GM23338 (cell line): ENCODE measurements at regions not wholly inside any gene's neighbourhood (a gene's known extent, or its start where the extent isn't known, plus 50 kb on each side); places are given as distances from the start of the nearest gene placed in this dataset.

Source experiments
- ATAC-seq: fragments of 200-7000 bp; cut with Tn5 transposase; 3 replicates; pipeline ENCODE4 v1.9.1; 2020
- DNase-seq: peaks from one replicate; pipeline ENCODE4 v3.0.0-alpha.2; 2015; ENCODE audit warnings: low spot score
- H2AFZ ChIP-seq: fragments of 200-600 bp; sonication (generic); 2 replicates; pipeline ENCODE4 v1.8.0; 2016; ENCODE audit warnings: antibody characterized with exemption, mild to moderate bottlenecking, moderate library complexity
- H3F3A ChIP-seq: fragments of 200-600 bp; sonication (generic); replicated peaks from 2 replicates; pipeline ENCODE4 v1.8.0; 2017; ENCODE audit warnings: antibody characterized with exemption, mixed run types, low read depth
- H3K27ac ChIP-seq: fragments of 200-600 bp; sonication (generic); 2 replicates; pipeline ENCODE4 v1.6.1; 2016; ENCODE audit warnings: low read depth
- H3K27me3 ChIP-seq: fragments of 200-600 bp; sonication (generic); 2 replicates; pipeline ENCODE4 v1.8.0; 2016; ENCODE audit warnings: mild to moderate bottlenecking, mixed run types, moderate library complexity; ENCODE audit not compliant: insufficient read depth
- H3K36me3 ChIP-seq: fragments of 200-600 bp; sonication (generic); 2 replicates; pipeline ENCODE4 v1.8.0; 2016; ENCODE audit warnings: mild to moderate bottlenecking; ENCODE audit not compliant: insufficient read depth
- H3K4me1 ChIP-seq: fragments of 200-600 bp; sonication (generic); 2 replicates; pipeline ENCODE4 v1.8.0; 2016; ENCODE audit warnings: mild to moderate bottlenecking, moderate library complexity; ENCODE audit not compliant: insufficient read depth
- H3K4me2 ChIP-seq: fragments of 200-600 bp; sonication (generic); 2 replicates; pipeline ENCODE4 v1.7.1; 2017; ENCODE audit warnings: mixed run types
- H3K4me3 ChIP-seq: fragments of 200-600 bp; sonication (generic); 2 replicates; pipeline ENCODE4 v1.6.1; 2016; ENCODE audit warnings: mixed run types
- H3K79me2 ChIP-seq: fragments of 200-600 bp; sonication (generic); replicated peaks from 2 replicates; pipeline ENCODE4 v1.8.0; 2017; ENCODE audit warnings: mild to moderate bottlenecking; ENCODE audit not compliant: insufficient read depth
- H3K9me2 ChIP-seq: fragments of 200-600 bp; sonication (generic); 2 replicates; pipeline ENCODE4 v1.8.0; 2017; ENCODE audit not compliant: insufficient read depth
- H4K20me1 ChIP-seq: fragments of 200-600 bp; sonication (generic); replicated peaks from 2 replicates; pipeline ENCODE4 v1.8.0; 2017; ENCODE audit warnings: mild to moderate bottlenecking; ENCODE audit not compliant: insufficient read depth
- H3K27ac Mint-ChIP-seq: 2 replicates; pipeline ENCODE4 v1.8.0; 2020; ENCODE audit warnings: inconsistent platforms, mild to moderate bottlenecking, moderate library complexity, mixed read lengths
- H3K27me3 Mint-ChIP-seq: 3 replicates; pipeline ENCODE4 v1.8.0; 2022; ENCODE audit warnings: low read depth, mild to moderate bottlenecking, moderate library complexity, mixed read lengths, inconsistent platforms; ENCODE audit not compliant: insufficient read depth, poor library complexity
- H3K36me3 Mint-ChIP-seq: 3 replicates; pipeline ENCODE4 v1.8.0; 2021; ENCODE audit warnings: low read depth, mild to moderate bottlenecking, inconsistent platforms, moderate library complexity, mixed read lengths
- H3K4me1 Mint-ChIP-seq: 3 replicates; pipeline ENCODE4 v1.8.0; 2020; ENCODE audit warnings: mild to moderate bottlenecking, inconsistent platforms, mixed read lengths
- H3K4me3 Mint-ChIP-seq: 3 replicates; pipeline ENCODE4 v1.8.0; 2021; ENCODE audit warnings: moderate library complexity, mild to moderate bottlenecking, inconsistent platforms, mixed read lengths
- H3K9me3 Mint-ChIP-seq: 3 replicates; pipeline ENCODE4 v1.8.0; 2020; ENCODE audit warnings: moderate library complexity, mild to moderate bottlenecking, inconsistent platforms, mixed read lengths
- CREB1 ChIP-seq: fragments of 250-450 bp; sonication (Bioruptor Pico); IDR thresholded peaks from 2 replicates; pipeline ENCODE4 v1.5.0; 2020; ENCODE audit warnings: low read depth, mild to moderate bottlenecking, moderate library complexity
- ETS1 ChIP-seq: IDR thresholded peaks from 2 replicates; pipeline ENCODE4 v1.6.1; 2016; ENCODE audit warnings: antibody characterized with exemption
- EZH2 ChIP-seq: fragments of 200-600 bp; sonication (generic); IDR thresholded peaks from one replicate; pipeline ENCODE4 v1.8.0; 2017; ENCODE audit warnings: antibody characterized with exemption, mild to moderate bottlenecking, low read depth; ENCODE audit not compliant: unreplicated experiment
- JUNB ChIP-seq: IDR thresholded peaks from one replicate; pipeline ENCODE4 v1.6.1; 2016; ENCODE audit warnings: antibody characterized with exemption; ENCODE audit not compliant: unreplicated experiment
- POLR2AphosphoS5 ChIP-seq: IDR thresholded peaks from 2 replicates; pipeline ENCODE4 v1.6.1; 2016; ENCODE audit warnings: antibody characterized with exemption, low read depth
- ZNF331 ChIP-seq: fragments of 250-450 bp; sonication (Bioruptor Pico); IDR thresholded peaks from 2 replicates; pipeline ENCODE4 v1.5.0; 2020; ENCODE audit warnings: low read depth, mild to moderate bottlenecking, moderate library complexity
- TF ChIP-seq, protein P1 (sequence below), 2 experiments: fragments of 200-600 bp in 1 of 2; sonication (generic) in 1 of 2; conservative IDR thresholded peaks; 2 replicates each; pipeline versions ENCODE4 v1.5.1 to v1.6.1; 2016 to 2017; ENCODE audit warnings: antibody characterized with exemption in 2 of 2, low read depth in 2 of 2, mild to moderate bottlenecking in 2 of 2, moderate library complexity in 1 of 2
- TF ChIP-seq, protein P2 (sequence below): fragments of 250-450 bp; sonication (Bioruptor Pico); IDR thresholded peaks from 2 replicates; pipeline ENCODE4 v1.5.0; 2020; ENCODE audit warnings: mild to moderate bottlenecking, moderate library complexity

DNA sequence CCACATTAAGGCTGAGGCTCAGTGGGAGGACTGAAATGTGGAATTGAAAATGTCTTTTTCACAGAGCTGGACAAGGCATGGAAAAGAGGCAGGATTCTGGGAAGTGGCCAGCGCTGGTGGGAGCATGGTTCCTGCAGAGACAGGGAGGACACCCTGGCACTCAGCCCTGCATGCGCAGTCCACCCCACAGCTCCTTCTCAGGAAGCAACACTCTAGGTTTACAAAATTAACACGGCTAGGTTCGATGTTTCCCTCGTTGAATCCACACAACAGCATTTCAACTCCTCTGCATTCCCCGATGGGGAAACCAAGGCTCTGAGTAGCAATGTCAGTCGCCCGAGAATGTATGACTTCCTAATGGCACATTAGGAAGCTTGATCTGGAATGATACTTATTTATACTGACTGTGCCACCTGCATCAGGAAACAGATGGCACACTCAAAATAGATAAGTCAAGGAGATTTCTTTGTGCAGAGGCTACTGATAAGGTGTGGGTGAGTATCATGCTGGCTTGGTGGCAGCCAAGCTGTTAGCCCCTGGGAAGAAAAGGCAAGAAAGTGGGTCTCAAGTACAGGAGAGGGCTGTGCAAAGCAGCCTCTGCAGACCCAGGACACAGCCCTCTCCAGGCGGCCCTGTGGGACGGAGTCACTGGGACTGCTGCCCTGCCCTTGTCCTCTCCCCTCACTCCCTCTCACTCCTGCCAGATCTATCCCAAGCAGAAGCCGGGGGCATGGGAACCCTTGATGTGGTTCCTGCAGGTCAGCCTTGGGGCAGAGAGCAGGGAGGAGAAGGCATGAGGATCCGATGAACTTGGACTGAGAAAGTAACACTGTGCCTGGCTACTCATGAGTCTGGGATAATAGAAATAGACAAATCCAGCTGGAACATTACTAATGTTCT lies 158.4 kb upstream of the FHL2 start (continued):
- TF ChIP-seq ETS1: no peak
- TF ChIP-seq, protein P1, sequence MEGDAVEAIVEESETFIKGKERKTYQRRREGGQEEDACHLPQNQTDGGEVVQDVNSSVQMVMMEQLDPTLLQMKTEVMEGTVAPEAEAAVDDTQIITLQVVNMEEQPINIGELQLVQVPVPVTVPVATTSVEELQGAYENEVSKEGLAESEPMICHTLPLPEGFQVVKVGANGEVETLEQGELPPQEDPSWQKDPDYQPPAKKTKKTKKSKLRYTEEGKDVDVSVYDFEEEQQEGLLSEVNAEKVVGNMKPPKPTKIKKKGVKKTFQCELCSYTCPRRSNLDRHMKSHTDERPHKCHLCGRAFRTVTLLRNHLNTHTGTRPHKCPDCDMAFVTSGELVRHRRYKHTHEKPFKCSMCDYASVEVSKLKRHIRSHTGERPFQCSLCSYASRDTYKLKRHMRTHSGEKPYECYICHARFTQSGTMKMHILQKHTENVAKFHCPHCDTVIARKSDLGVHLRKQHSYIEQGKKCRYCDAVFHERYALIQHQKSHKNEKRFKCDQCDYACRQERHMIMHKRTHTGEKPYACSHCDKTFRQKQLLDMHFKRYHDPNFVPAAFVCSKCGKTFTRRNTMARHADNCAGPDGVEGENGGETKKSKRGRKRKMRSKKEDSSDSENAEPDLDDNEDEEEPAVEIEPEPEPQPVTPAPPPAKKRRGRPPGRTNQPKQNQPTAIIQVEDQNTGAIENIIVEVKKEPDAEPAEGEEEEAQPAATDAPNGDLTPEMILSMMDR (conservative IDR thresholded peaks at IDR 0.05; ENCODE audit: low read depth in 2 of 2): no peak

- no peaks in the 10 kb centered on the region for H3K9me2 ChIP-seq
- no peak overlapping the region for H3K4me2 ChIP-seq
- H3K79me2 ChIP-seq: no peaks in the 10 kb centered on the region
- H3K27me3 Mint-ChIP-seq: peaks cover 4% of the 10 kb centered on the region
- no peak overlapping the region for H3K4me3 ChIP-seq
- no peaks in the 10 kb centered on the region for H3K4me1 Mint-ChIP-seq
- no peaks in the 10 kb centered on the region for H3K4me1 ChIP-seq
- H3K36me3 Mint-ChIP-seq: no peaks in the 10 kb centered on the region
- no peak overlapping the region for H3K27ac Mint-ChIP-seq
- no peak overlapping the region for H3K4me3 Mint-ChIP-seq
- no peaks in the 10 kb centered on the region for H3K36me3 ChIP-seq
- DNase-seq (no peak), ATAC-seq (no peak)
- no peaks in the 10 kb centered on the region for H4K20me1 ChIP-seq
- no peaks in the 10 kb centered on the region for H3K9me3 Mint-ChIP-seq
- H3K27ac ChIP-seq: no peak overlapping the region
- no peaks in the 10 kb centered on the region for H3F3A ChIP-seq
- no peaks in the 10 kb centered on the region for H3K27me3 ChIP-seq
- no peak overlapping the region for H2AFZ ChIP-seq
- TF ChIP-seq POLR2AphosphoS5 (no peak), JUNB (no peak), ZNF331 (CRISPR knock-in tag) (no peak), CREB1 (CRISPR knock-in tag) (no peak), EZH2 (no peak)
- TF ChIP-seq, protein P2, sequence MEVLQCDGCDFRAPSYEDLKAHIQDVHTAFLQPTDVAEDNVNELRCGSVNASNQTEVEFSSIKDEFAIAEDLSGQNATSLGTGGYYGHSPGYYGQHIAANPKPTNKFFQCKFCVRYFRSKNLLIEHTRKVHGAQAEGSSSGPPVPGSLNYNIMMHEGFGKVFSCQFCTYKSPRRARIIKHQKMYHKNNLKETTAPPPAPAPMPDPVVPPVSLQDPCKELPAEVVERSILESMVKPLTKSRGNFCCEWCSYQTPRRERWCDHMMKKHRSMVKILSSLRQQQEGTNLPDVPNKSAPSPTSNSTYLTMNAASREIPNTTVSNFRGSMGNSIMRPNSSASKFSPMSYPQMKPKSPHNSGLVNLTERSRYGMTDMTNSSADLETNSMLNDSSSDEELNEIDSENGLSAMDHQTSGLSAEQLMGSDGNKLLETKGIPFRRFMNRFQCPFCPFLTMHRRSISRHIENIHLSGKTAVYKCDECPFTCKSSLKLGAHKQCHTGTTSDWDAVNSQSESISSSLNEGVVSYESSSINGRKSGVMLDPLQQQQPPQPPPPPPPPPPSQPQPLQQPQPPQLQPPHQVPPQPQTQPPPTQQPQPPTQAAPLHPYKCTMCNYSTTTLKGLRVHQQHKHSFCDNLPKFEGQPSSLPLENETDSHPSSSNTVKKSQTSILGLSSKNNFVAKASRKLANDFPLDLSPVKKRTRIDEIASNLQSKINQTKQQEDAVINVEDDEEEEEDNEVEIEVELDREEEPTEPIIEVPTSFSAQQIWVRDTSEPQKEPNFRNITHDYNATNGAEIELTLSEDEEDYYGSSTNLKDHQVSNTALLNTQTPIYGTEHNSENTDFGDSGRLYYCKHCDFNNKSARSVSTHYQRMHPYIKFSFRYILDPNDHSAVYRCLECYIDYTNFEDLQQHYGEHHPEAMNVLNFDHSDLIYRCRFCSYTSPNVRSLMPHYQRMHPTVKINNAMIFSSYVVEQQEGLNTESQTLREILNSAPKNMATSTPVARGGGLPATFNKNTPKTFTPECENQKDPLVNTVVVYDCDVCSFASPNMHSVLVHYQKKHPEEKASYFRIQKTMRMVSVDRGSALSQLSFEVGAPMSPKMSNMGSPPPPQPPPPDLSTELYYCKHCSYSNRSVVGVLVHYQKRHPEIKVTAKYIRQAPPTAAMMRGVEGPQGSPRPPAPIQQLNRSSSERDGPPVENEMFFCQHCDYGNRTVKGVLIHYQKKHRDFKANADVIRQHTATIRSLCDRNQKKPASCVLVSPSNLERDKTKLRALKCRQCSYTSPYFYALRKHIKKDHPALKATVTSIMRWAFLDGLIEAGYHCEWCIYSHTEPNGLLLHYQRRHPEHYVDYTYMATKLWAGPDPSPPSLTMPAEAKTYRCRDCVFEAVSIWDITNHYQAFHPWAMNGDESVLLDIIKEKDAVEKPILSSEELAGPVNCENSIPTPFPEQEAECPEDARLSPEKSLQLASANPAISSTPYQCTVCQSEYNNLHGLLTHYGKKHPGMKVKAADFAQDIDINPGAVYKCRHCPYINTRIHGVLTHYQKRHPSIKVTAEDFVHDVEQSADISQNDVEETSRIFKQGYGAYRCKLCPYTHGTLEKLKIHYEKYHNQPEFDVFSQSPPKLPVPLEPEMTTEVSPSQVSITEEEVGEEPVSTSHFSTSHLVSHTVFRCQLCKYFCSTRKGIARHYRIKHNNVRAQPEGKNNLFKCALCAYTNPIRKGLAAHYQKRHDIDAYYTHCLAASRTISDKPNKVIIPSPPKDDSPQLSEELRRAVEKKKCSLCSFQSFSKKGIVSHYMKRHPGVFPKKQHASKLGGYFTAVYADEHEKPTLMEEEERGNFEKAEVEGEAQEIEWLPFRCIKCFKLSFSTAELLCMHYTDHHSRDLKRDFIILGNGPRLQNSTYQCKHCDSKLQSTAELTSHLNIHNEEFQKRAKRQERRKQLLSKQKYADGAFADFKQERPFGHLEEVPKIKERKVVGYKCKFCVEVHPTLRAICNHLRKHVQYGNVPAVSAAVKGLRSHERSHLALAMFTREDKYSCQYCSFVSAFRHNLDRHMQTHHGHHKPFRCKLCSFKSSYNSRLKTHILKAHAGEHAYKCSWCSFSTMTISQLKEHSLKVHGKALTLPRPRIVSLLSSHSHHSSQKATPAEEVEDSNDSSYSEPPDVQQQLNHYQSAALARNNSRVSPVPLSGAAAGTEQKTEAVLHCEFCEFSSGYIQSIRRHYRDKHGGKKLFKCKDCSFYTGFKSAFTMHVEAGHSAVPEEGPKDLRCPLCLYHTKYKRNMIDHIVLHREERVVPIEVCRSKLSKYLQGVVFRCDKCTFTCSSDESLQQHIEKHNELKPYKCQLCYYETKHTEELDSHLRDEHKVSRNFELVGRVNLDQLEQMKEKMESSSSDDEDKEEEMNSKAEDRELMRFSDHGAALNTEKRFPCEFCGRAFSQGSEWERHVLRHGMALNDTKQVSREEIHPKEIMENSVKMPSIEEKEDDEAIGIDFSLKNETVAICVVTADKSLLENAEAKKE (CRISPR knock-in tag): no peak
- TF ChIP-seq, protein P1 (conservative IDR thresholded peaks at IDR 0.05; ENCODE audit: low read depth in 2 of 2): no peak
Observed at GRCh38 chr2:105556366-105556765, 157.5 kb upstream of the FHL2 start.
